Natural killer cell (primary cell): ENCODE measurements at regions not wholly inside any gene's neighbourhood (a gene's known extent, or its start where the extent isn't known, plus 50 kb on each side); places are given as distances from the start of the nearest gene placed in this dataset.
"Not testable (repeated sequence)": the region's sequence is repeated elsewhere in the genome, so short reads cannot be mapped to it uniquely, and the experiment has no call there.

Experiments
- ATAC-seq, 3 donors: fragments of 150-1000 bp in 2 of 3; fragments of 200-7000 bp in 1 of 3; cut with Tn5 transposase; 1 replicate in 1 of 3; 2 replicates in 2 of 3; pipeline ENCODE4 v1.10.0; 2021; ENCODE audit warnings: mild to moderate bottlenecking in 2 of 3, moderate library complexity in 2 of 3
- DNase-seq, 2 donors: peaks; one replicate each; pipeline versions ENCODE4 v3.0.0 to v3.0.0-alpha.2; 2013 to 2021; ENCODE audit warnings: mixed read lengths in 1 of 2
- H3K27ac ChIP-seq: one replicate; pipeline ENCODE4 v1.5.1; 2013; ENCODE audit warnings: mild to moderate bottlenecking, low read length
- H3K27me3 ChIP-seq: one replicate; pipeline ENCODE4 v1.6.1; 2013; ENCODE audit warnings: low read length; ENCODE audit not compliant: control insufficient read depth, insufficient read depth
- H3K36me3 ChIP-seq: one replicate; pipeline ENCODE4 v1.6.1; 2013; ENCODE audit warnings: low read length; ENCODE audit not compliant: control insufficient read depth, insufficient read depth
- H3K4me1 ChIP-seq: one replicate; pipeline ENCODE4 v1.6.1; 2013; ENCODE audit warnings: low read length; ENCODE audit not compliant: control insufficient read depth, insufficient read depth
- H3K4me3 ChIP-seq: one replicate; pipeline ENCODE4 v1.5.1; 2013; ENCODE audit warnings: low read length
- H3K9me3 ChIP-seq: one replicate; pipeline ENCODE4 v1.6.1; 2013; ENCODE audit warnings: low read length; ENCODE audit not compliant: control insufficient read depth, insufficient read depth
- H3K27ac Mint-ChIP-seq, 2 donors: one replicate each; pipeline ENCODE4 v1.8.0; 2022; ENCODE audit warnings: mild to moderate bottlenecking in 2 of 2, mixed read lengths in 2 of 2, moderate library complexity in 1 of 2
- H3K27me3 Mint-ChIP-seq, 2 donors: one replicate each; pipeline ENCODE4 v1.8.0; 2022; ENCODE audit warnings: low read depth in 2 of 2, mixed read lengths in 2 of 2
- H3K36me3 Mint-ChIP-seq: one replicate; pipeline ENCODE4 v1.8.0; 2022; ENCODE audit warnings: mixed read lengths
- H3K4me1 Mint-ChIP-seq, 2 donors: one replicate each; pipeline ENCODE4 v1.8.0; 2022; ENCODE audit warnings: mixed read lengths in 2 of 2
- H3K4me3 Mint-ChIP-seq: one replicate; pipeline ENCODE4 v1.8.0; 2022; ENCODE audit warnings: mild to moderate bottlenecking, moderate library complexity, mixed read lengths
- H3K9me3 Mint-ChIP-seq, 2 donors: one replicate each; pipeline ENCODE4 v1.8.0; 2022; ENCODE audit warnings: mixed read lengths in 2 of 2
- WGBS: methylation state at CpG from one replicate; pipeline ENCODE4 v1.1.7; 2013; ENCODE audit warnings: missing lambda C conversion rate; ENCODE audit not compliant: insufficient coverage; 5-methylcytosine and 5-hydroxymethylcytosine counted together
- intact Hi-C: fragments of 100-400 bp; cut with micrococcal nuclease; formaldehyde crosslinking; loops from one replicate; pipeline ENCODE4 v1.14.2; 2022
- TF ChIP-seq, protein P1 (sequence below): fragments of 200-600 bp; IDR thresholded peaks from one replicate; pipeline ENCODE4 v1.8.0; 2022; ENCODE audit warnings: antibody characterized with exemption

DNA sequence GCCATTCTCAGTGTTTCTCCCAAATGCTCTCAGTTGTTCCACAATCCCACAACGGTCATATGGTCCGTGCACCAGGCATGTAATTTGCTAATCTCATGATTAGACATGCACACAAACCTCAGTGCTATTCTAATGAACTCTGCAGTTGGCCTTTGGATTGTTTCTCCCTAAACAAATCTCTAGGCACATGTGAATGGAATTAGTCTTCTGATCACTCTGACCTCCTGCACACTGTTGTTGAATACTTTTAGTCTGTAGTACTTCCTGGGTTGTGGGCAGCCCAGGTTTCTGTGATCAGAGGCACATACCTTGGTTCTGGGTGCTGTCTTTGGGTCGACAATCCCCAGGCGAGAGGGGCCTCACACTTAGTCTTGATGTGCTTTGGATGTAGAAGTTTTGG lies 498.7 kb upstream of the SPRED2 start:
- H3K27me3 Mint-ChIP-seq = no peaks in the 10 kb centered on the region
- no peaks in the 10 kb centered on the region for H3K36me3 Mint-ChIP-seq
- DNase-seq = no peak
- TF ChIP-seq, protein P1, sequence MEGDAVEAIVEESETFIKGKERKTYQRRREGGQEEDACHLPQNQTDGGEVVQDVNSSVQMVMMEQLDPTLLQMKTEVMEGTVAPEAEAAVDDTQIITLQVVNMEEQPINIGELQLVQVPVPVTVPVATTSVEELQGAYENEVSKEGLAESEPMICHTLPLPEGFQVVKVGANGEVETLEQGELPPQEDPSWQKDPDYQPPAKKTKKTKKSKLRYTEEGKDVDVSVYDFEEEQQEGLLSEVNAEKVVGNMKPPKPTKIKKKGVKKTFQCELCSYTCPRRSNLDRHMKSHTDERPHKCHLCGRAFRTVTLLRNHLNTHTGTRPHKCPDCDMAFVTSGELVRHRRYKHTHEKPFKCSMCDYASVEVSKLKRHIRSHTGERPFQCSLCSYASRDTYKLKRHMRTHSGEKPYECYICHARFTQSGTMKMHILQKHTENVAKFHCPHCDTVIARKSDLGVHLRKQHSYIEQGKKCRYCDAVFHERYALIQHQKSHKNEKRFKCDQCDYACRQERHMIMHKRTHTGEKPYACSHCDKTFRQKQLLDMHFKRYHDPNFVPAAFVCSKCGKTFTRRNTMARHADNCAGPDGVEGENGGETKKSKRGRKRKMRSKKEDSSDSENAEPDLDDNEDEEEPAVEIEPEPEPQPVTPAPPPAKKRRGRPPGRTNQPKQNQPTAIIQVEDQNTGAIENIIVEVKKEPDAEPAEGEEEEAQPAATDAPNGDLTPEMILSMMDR = no peak
- intact Hi-C loops = no loop called here
- Histone ChIP-seq H3K9me3 (no peaks in the 10 kb centered on the region), H3K27ac (no peak overlapping the region), H3K36me3 (no peaks in the 10 kb centered on the region), H3K4me3 (no peak overlapping the region), H3K27me3 (no peaks in the 10 kb centered on the region), H3K4me1 (peaks cover 5% of the 10 kb centered on the region)
- H3K4me1 Mint-ChIP-seq = peaks cover 12 to 16% of the 10 kb centered on the region in 2 donors
- H3K4me3 Mint-ChIP-seq = no peak overlapping the region
- no peak overlapping the region for H3K27ac Mint-ChIP-seq
- ATAC-seq = no peak
- WGBS = 80% methylated on average over 4 of the region's 4 CpGs
- H3K9me3 Mint-ChIP-seq = peaks cover 3 to 5% of the 10 kb centered on the region in 2 donors

DNA sequence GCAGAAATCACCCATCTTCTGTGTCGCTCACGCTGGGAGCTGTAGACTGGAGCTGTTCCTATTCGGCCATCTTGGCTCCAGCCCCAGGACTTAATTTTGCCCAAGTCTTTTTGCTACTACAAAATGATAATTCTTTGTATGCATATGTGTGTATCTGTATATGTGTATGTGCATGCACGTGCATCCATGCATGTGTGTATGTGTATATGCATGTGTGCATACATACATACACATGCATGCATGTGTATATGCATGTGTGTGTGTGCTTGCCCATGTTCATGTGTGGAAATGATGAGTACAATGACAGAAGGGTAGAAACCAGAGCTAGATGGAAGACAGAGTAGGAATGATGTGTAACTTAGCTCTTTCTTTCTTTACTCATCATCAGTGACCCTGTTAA lies 497.9 kb upstream of the SPRED2 start:
- Mint-ChIP-seq H3K36me3 (no peaks in the 10 kb centered on the region), H3K4me3 (no peak overlapping the region), H3K9me3 (peaks cover 3 to 7% of the 10 kb centered on the region in 2 donors), H3K4me1 (peaks cover 12 to 16% of the 10 kb centered on the region in 2 donors), H3K27ac (no peak overlapping the region), H3K27me3 (no peaks in the 10 kb centered on the region)
- WGBS = 100% methylated on average over 4 of the region's 4 CpGs
- TF ChIP-seq, protein P1 = no peak
- Histone ChIP-seq H3K36me3 (no peaks in the 10 kb centered on the region), H3K4me3 (no peak overlapping the region), H3K9me3 (no peaks in the 10 kb centered on the region), H3K27ac (no peak overlapping the region), H3K4me1 (peaks cover 5% of the 10 kb centered on the region), H3K27me3 (no peaks in the 10 kb centered on the region)
- no peak for DNase-seq
- ATAC-seq = no peak
- intact Hi-C loops = no loop called here

DNA sequence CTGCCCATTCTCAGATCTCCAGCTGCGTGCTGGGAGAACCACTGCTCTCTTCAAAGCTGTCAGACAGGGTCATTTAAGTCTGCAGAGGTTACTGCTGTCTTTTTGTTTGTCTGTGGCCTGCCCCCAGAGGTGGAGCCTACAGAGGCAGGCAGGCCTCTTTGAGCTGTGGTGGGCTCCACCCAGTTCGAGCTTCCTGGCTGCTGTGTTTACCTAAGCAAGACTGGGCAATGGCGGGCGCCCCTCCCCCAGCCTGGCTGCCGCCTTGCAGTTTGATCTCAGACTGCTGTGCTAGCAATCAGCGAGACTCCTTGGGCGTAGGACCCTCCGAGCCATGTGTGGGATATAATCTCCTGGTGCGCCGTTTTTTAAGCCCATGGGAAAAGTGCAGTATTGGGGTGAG lies 497.3 kb upstream of the SPRED2 start:
- H3K36me3 Mint-ChIP-seq, ATAC-seq, H3K4me3 Mint-ChIP-seq, H3K4me3 ChIP-seq, H3K27ac ChIP-seq, H3K36me3 ChIP-seq, intact Hi-C loops, H3K27me3 Mint-ChIP-seq, DNase-seq, H3K27me3 ChIP-seq, H3K9me3 ChIP-seq, H3K9me3 Mint-ChIP-seq, H3K4me1 ChIP-seq, H3K27ac Mint-ChIP-seq: not testable (repeated sequence)
- H3K4me1 Mint-ChIP-seq = peaks cover 12 to 16% of the 10 kb centered on the region in 2 donors
- WGBS = 82% methylated on average over 6 of the region's 10 CpGs

DNA sequence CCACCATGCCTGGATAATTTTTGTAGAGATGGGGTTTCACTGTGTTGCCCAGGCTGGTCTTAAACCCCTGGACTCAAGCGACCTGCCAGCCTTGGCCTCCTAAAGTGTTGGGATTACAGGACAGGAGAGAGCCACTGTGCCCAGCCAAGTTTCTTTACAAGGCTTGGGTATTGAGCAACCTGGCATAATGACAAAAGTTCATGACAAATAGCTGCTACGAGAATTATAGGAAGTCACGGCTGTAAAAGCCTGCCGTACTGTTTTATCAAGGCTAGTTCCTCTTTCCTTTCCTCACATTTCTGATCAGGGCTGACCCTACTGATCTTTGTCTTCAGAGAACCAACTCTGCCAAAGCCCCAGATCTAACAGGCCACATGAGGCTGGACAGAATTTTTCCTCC lies 490.4 kb upstream of the SPRED2 start:
- DNase-seq (no peak), ATAC-seq (no peak)
- TF ChIP-seq, protein P1 = no peak
- Histone ChIP-seq H3K36me3 (no peaks in the 10 kb centered on the region), H3K27ac (no peak overlapping the region), H3K27me3 (no peaks in the 10 kb centered on the region), H3K4me1 (peaks cover 2% of the 10 kb centered on the region), H3K9me3 (no peaks in the 10 kb centered on the region), H3K4me3 (no peak overlapping the region)
- no peaks in the 10 kb centered on the region for H3K36me3 Mint-ChIP-seq
- H3K4me1 Mint-ChIP-seq = no peaks in the 10 kb centered on the region
- peaks cover 0 to 11% of the 10 kb centered on the region in 2 donors for H3K27me3 Mint-ChIP-seq
- 30% methylated on average over 4 of the region's 4 CpGs for WGBS
- intact Hi-C loops = no loop called here
- H3K9me3 Mint-ChIP-seq = peaks cover 3 to 7% of the 10 kb centered on the region in 2 donors
- no peak overlapping the region for H3K27ac Mint-ChIP-seq
- no peak overlapping the region for H3K4me3 Mint-ChIP-seq
